ENCODE measurements at regions not wholly inside any gene's neighbourhood (a gene's known extent, or its start where the extent isn't known, plus 50 kb on each side); places are given as distances from the start of the nearest gene placed in this dataset.

DNA sequence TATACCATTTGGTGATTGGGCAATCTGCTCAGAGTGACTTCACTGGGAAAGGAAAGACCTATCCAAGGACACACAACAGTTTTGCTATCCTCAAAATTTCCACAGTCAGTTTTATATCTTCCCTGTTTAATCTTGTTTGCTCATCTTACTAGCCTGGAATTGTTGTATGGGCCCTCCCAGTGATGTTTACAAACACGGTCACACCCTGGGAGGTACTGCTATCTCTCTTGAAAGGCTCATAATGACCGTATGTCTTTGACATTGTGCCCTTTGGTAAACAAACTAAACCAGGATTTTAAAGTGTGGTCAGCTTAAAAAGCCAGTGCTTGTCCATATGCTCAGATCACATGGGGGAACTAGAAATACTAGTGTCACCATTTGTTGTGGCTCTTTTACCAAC is 277.0 kb downstream of the CDH2 start:
- TF ChIP-seq, protein P1, sequence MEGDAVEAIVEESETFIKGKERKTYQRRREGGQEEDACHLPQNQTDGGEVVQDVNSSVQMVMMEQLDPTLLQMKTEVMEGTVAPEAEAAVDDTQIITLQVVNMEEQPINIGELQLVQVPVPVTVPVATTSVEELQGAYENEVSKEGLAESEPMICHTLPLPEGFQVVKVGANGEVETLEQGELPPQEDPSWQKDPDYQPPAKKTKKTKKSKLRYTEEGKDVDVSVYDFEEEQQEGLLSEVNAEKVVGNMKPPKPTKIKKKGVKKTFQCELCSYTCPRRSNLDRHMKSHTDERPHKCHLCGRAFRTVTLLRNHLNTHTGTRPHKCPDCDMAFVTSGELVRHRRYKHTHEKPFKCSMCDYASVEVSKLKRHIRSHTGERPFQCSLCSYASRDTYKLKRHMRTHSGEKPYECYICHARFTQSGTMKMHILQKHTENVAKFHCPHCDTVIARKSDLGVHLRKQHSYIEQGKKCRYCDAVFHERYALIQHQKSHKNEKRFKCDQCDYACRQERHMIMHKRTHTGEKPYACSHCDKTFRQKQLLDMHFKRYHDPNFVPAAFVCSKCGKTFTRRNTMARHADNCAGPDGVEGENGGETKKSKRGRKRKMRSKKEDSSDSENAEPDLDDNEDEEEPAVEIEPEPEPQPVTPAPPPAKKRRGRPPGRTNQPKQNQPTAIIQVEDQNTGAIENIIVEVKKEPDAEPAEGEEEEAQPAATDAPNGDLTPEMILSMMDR (conservative IDR thresholded peaks at IDR 0.05; ENCODE audit: low read depth, low read length): no peak
- no peak overlapping the region for H3K4me3 ChIP-seq (ENCODE audit: low read length)
- no peak for DNase-seq (ENCODE audit: low read depth)

DNA sequence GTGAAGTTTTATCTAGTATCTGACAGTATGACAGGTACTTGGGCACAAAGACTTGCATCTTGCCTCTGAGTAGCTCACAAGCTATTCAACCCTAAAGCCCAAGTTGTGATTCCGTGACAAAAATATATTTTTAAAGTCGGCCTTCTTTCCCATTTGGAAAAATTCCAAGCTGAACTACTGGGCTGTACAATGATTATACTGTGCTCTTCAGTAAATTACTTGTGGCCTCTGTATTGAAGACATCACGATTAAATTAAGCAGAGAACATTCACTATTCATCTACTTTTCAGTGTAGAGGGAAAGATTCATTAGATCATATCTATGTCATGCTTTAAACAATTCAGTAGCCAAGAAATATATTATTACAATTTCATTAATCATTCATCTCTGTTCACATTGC is 282.2 kb downstream of the CDH2 start:
- no peak for DNase-seq (ENCODE audit: low read depth)
- H3K4me3 ChIP-seq (ENCODE audit: low read length): no peak overlapping the region
- TF ChIP-seq, protein P1 (conservative IDR thresholded peaks at IDR 0.05; ENCODE audit: low read depth, low read length): no peak

DNA sequence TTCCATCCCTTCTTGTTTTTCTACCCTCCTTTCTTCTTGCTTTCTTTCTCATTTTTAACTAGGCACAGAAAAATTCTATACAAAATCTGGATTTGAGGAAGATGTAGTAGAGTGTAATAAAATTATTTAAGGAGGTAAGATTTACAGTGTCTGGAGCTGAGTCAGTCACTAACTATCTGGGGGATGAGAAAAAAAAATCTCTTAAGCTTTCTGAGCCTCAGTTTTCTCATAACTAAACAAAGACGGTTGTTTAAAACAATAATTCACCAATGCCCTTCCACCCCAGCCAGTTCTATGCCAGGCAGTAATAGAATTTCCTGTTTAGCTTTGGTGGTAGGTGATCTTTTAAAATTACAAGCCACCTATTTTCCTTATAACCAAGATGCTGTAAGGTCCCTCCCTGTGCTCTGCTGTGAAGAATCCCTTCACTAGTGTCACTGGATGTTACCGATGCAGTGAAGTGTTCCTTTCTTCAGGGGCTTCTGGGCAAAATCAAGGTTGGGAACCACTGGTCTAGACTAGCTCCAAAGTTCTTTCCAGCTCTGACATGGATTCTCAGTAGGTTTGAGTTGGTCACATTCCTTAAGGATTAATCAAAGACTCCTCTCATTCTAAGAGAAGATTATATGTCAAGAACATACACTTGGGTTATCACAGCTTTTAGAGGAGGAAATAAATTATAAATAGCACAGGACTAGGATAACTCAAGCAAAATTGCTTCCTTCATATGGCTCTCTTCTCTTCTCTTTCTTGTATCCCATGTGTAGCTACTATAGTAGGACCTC is 289.0 kb downstream of the CDH2 start:
- TF ChIP-seq, protein P1 (conservative IDR thresholded peaks at IDR 0.05; ENCODE audit: low read depth, low read length): no peak
- no peak for DNase-seq (ENCODE audit: low read depth)
- H3K4me3 ChIP-seq (ENCODE audit: low read length): no peak overlapping the region

DNA sequence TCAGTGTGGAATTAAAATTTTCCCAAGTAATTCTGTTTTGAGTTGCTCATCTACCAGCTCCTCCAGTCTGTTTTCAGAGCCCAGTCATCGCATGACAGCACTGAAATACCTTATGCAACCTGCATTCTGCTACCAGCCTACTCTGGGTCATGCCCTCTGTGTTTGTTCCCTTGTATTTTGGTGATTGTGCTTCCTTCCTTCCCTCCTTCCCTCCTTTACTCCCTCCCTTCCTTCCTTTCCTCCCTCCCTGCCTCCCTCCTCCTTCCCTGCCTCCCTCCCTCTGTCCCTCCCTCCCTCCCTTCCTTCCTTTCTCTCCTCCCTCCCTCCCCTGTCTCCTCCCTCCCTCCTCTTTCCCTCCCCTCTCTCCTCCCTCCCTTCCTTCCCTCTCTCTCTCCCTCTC is 289.6 kb downstream of the CDH2 start:
- no peak overlapping the region for H3K4me3 ChIP-seq (ENCODE audit: low read length)
- DNase-seq (ENCODE audit: low read depth): no peak
- TF ChIP-seq, protein P1 (conservative IDR thresholded peaks at IDR 0.05; ENCODE audit: low read depth, low read length): no peak

DNA sequence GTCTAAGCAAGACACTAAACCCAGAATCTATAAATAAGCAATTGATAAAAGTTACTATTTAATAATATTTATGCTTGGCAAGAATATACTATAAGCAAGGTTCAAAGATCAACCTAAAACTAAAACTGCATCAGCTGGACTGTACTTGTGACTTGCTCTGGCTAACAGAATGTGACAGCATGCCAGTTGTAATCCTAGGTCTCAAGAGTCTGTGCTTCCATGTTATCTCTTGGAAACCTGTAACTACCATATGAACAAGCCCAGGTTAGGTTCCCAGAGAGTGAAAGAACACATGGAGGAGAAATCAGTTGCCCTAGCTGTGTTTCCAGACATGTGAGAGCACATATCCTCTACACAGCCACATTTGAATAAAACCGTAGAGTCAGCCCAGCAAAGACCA is 297.4 kb downstream of the CDH2 start:
- no peak for DNase-seq (ENCODE audit: low read depth)
- no peak overlapping the region for H3K4me3 ChIP-seq (ENCODE audit: low read length)
- TF ChIP-seq, protein P1 (conservative IDR thresholded peaks at IDR 0.05; ENCODE audit: low read depth, low read length): no peak

DNA sequence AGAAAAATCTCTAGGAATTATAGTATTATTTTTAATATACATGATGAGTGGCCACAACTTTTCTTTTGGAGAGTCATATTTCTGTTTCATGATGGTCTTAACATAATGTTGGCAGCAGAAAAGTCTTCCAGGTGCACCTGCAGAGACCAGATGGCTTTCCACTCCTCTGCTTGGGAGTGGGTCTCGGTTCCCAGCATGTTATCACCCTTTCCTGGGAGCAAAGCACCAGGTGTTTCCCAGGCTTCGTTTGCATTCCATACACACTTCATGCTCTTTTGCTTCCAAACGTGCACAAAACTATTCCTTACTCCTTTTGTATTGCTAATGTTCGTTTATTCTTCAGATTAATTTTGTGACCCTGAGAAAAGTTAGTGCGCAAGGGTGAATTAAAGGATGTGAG is 305.2 kb downstream of the CDH2 start:
- no peak for DNase-seq (ENCODE audit: low read depth)
- no peak overlapping the region for H3K4me3 ChIP-seq (ENCODE audit: low read length)
- TF ChIP-seq, protein P1 (conservative IDR thresholded peaks at IDR 0.05; ENCODE audit: low read depth, low read length): no peak

DNA sequence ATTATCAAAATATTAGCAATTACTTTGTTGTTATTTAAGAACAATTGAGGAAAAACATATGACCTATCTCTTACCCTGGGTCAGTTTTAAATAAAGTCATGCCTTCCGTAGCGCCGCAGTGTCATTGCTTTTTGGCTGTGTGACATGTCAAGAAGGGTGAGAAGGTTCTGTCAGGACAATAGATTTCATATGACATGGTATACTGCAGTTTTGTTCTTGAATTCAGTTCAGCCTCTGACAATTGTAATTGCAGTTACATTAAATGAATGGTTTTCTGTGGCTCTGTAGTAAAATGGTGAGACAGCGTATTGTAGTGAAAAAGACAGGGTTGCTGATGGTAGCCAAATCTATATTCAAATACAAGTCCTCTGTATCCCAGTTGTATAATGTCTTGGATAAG is 307.2 kb downstream of the CDH2 start:
- TF ChIP-seq, protein P1 (conservative IDR thresholded peaks at IDR 0.05; ENCODE audit: low read depth, low read length): no peak
- no peak for DNase-seq (ENCODE audit: low read depth)
- no peak overlapping the region for H3K4me3 ChIP-seq (ENCODE audit: low read length)

Data from retinal pigment epithelial cell (primary cell).